GM23338 (cell line): ENCODE measurements at regions not wholly inside any gene's neighbourhood (a gene's known extent, or its start where the extent isn't known, plus 50 kb on each side); places are given as distances from the start of the nearest gene placed in this dataset.
A peak's percentile ranks its signal among the peaks of the same experiment; 100 is the strongest.

Experiments used
- ATAC-seq: fragments of 200-7000 bp; cut with Tn5 transposase; 3 replicates; pipeline ENCODE4 v1.9.1; 2020
- DNase-seq: peaks from one replicate; pipeline ENCODE4 v3.0.0-alpha.2; 2015; ENCODE audit warnings: low spot score
- H2AFZ ChIP-seq: fragments of 200-600 bp; sonication (generic); 2 replicates; pipeline ENCODE4 v1.8.0; 2016; ENCODE audit warnings: antibody characterized with exemption, mild to moderate bottlenecking, moderate library complexity
- H3F3A ChIP-seq: fragments of 200-600 bp; sonication (generic); replicated peaks from 2 replicates; pipeline ENCODE4 v1.8.0; 2017; ENCODE audit warnings: antibody characterized with exemption, mixed run types, low read depth
- H3K27ac ChIP-seq: fragments of 200-600 bp; sonication (generic); 2 replicates; pipeline ENCODE4 v1.6.1; 2016; ENCODE audit warnings: low read depth
- H3K27me3 ChIP-seq: fragments of 200-600 bp; sonication (generic); 2 replicates; pipeline ENCODE4 v1.8.0; 2016; ENCODE audit warnings: mild to moderate bottlenecking, mixed run types, moderate library complexity; ENCODE audit not compliant: insufficient read depth
- H3K36me3 ChIP-seq: fragments of 200-600 bp; sonication (generic); 2 replicates; pipeline ENCODE4 v1.8.0; 2016; ENCODE audit warnings: mild to moderate bottlenecking; ENCODE audit not compliant: insufficient read depth
- H3K4me1 ChIP-seq: fragments of 200-600 bp; sonication (generic); 2 replicates; pipeline ENCODE4 v1.8.0; 2016; ENCODE audit warnings: mild to moderate bottlenecking, moderate library complexity; ENCODE audit not compliant: insufficient read depth
- H3K4me2 ChIP-seq: fragments of 200-600 bp; sonication (generic); 2 replicates; pipeline ENCODE4 v1.7.1; 2017; ENCODE audit warnings: mixed run types
- H3K4me3 ChIP-seq: fragments of 200-600 bp; sonication (generic); 2 replicates; pipeline ENCODE4 v1.6.1; 2016; ENCODE audit warnings: mixed run types
- H3K79me2 ChIP-seq: fragments of 200-600 bp; sonication (generic); replicated peaks from 2 replicates; pipeline ENCODE4 v1.8.0; 2017; ENCODE audit warnings: mild to moderate bottlenecking; ENCODE audit not compliant: insufficient read depth
- H3K9me2 ChIP-seq: fragments of 200-600 bp; sonication (generic); 2 replicates; pipeline ENCODE4 v1.8.0; 2017; ENCODE audit not compliant: insufficient read depth
- H4K20me1 ChIP-seq: fragments of 200-600 bp; sonication (generic); replicated peaks from 2 replicates; pipeline ENCODE4 v1.8.0; 2017; ENCODE audit warnings: mild to moderate bottlenecking; ENCODE audit not compliant: insufficient read depth
- H3K27ac Mint-ChIP-seq: 2 replicates; pipeline ENCODE4 v1.8.0; 2020; ENCODE audit warnings: inconsistent platforms, mild to moderate bottlenecking, moderate library complexity, mixed read lengths
- H3K27me3 Mint-ChIP-seq: 3 replicates; pipeline ENCODE4 v1.8.0; 2022; ENCODE audit warnings: low read depth, mild to moderate bottlenecking, moderate library complexity, mixed read lengths, inconsistent platforms; ENCODE audit not compliant: insufficient read depth, poor library complexity
- H3K36me3 Mint-ChIP-seq: 3 replicates; pipeline ENCODE4 v1.8.0; 2021; ENCODE audit warnings: low read depth, mild to moderate bottlenecking, inconsistent platforms, moderate library complexity, mixed read lengths
- H3K4me1 Mint-ChIP-seq: 3 replicates; pipeline ENCODE4 v1.8.0; 2020; ENCODE audit warnings: mild to moderate bottlenecking, inconsistent platforms, mixed read lengths
- H3K4me3 Mint-ChIP-seq: 3 replicates; pipeline ENCODE4 v1.8.0; 2021; ENCODE audit warnings: moderate library complexity, mild to moderate bottlenecking, inconsistent platforms, mixed read lengths
- H3K9me3 Mint-ChIP-seq: 3 replicates; pipeline ENCODE4 v1.8.0; 2020; ENCODE audit warnings: moderate library complexity, mild to moderate bottlenecking, inconsistent platforms, mixed read lengths
- CREB1 ChIP-seq: fragments of 250-450 bp; sonication (Bioruptor Pico); IDR thresholded peaks from 2 replicates; pipeline ENCODE4 v1.5.0; 2020; ENCODE audit warnings: low read depth, mild to moderate bottlenecking, moderate library complexity
- CTCF ChIP-seq, 2 experiments: fragments of 200-600 bp in 1 of 2; sonication (generic) in 1 of 2; conservative IDR thresholded peaks; 2 replicates each; pipeline versions ENCODE4 v1.5.1 to v1.6.1; 2016 to 2017; ENCODE audit warnings: antibody characterized with exemption in 2 of 2, low read depth in 2 of 2, mild to moderate bottlenecking in 2 of 2, moderate library complexity in 1 of 2
- ETS1 ChIP-seq: IDR thresholded peaks from 2 replicates; pipeline ENCODE4 v1.6.1; 2016; ENCODE audit warnings: antibody characterized with exemption
- EZH2 ChIP-seq: fragments of 200-600 bp; sonication (generic); IDR thresholded peaks from one replicate; pipeline ENCODE4 v1.8.0; 2017; ENCODE audit warnings: antibody characterized with exemption, mild to moderate bottlenecking, low read depth; ENCODE audit not compliant: unreplicated experiment
- JUNB ChIP-seq: IDR thresholded peaks from one replicate; pipeline ENCODE4 v1.6.1; 2016; ENCODE audit warnings: antibody characterized with exemption; ENCODE audit not compliant: unreplicated experiment
- NANOG ChIP-seq: IDR thresholded peaks from 2 replicates; pipeline ENCODE4 v1.6.1; 2016; ENCODE audit warnings: antibody characterized with exemption, borderline replicate concordance
- POLR2AphosphoS5 ChIP-seq: IDR thresholded peaks from 2 replicates; pipeline ENCODE4 v1.6.1; 2016; ENCODE audit warnings: antibody characterized with exemption, low read depth
- STAT1 ChIP-seq: IDR thresholded peaks from one replicate; pipeline ENCODE4 v1.6.1; 2016; ENCODE audit warnings: antibody characterized with exemption; ENCODE audit not compliant: unreplicated experiment
- ZNF114 ChIP-seq: fragments of 250-450 bp; sonication (Bioruptor Pico); IDR thresholded peaks from 2 replicates; pipeline ENCODE4 v1.5.0; 2020; ENCODE audit warnings: mild to moderate bottlenecking, moderate library complexity
- ZNF331 ChIP-seq: fragments of 250-450 bp; sonication (Bioruptor Pico); IDR thresholded peaks from 2 replicates; pipeline ENCODE4 v1.5.0; 2020; ENCODE audit warnings: low read depth, mild to moderate bottlenecking, moderate library complexity
- ZNF462 ChIP-seq: fragments of 250-450 bp; sonication (Bioruptor Pico); IDR thresholded peaks from 2 replicates; pipeline ENCODE4 v1.5.0; 2020; ENCODE audit warnings: mild to moderate bottlenecking, moderate library complexity

- TF ChIP-seq ZNF462 (CRISPR knock-in tag) (no peak), EZH2 (no peak), ZNF331 (CRISPR knock-in tag) (no peak), CREB1 (CRISPR knock-in tag) (no peak), NANOG (no peak), JUNB (no peak)
Observed at GRCh38 chr10:4345877-4346646, 479.9 kb upstream of the AKR1E2 start (continued).

- Mint-ChIP-seq H3K4me1 (peaks cover 20% of the 10 kb centered on the region), H3K9me3 (no peaks in the 10 kb centered on the region), H3K4me3 (no peak overlapping the region), H3K36me3 (no peaks in the 10 kb centered on the region), H3K27me3 (peaks cover 3% of the 10 kb centered on the region), H3K27ac (no peak overlapping the region)
- Histone ChIP-seq H3K36me3 (no peaks in the 10 kb centered on the region), H3K9me2 (no peaks in the 10 kb centered on the region; the same call in 1 of the 2 replicates), H3K79me2 (no peaks in the 10 kb centered on the region), H2AFZ (peak overlapping the region; percentile 67; the same call in 1 of the 2 replicates), H4K20me1 (no peaks in the 10 kb centered on the region), H3K4me2 (no peak overlapping the region), H3K4me1 (0 out of 2 replicates have a peak, but pooled peaks cover 6% of the 10 kb centered on the region), H3K4me3 (no peak overlapping the region), H3F3A (no peaks in the 10 kb centered on the region), H3K27ac (no peak overlapping the region), H3K27me3 (no peaks in the 10 kb centered on the region)
- peak; percentile 55 for ATAC-seq
- DNase-seq, result peak; percentile 46
- TF ChIP-seq ZNF114 (CRISPR knock-in tag) (no peak), POLR2AphosphoS5 (no peak), CTCF (conservative IDR thresholded peaks at IDR 0.05; ENCODE audit: low read depth in 2 of 2) (no peak), NANOG (no peak), STAT1 (no peak), ZNF331 (CRISPR knock-in tag) (no peak), ETS1 (no peak), CREB1 (CRISPR knock-in tag) (no peak)
Observed at GRCh38 chr10:4344492-4344994, 481.5 kb upstream of the AKR1E2 start.
